ENCODE measurements at regions not wholly inside any gene's neighbourhood (a gene's known extent, or its start where the extent isn't known, plus 50 kb on each side); places are given as distances from the start of the nearest gene placed in this dataset.

DNA sequence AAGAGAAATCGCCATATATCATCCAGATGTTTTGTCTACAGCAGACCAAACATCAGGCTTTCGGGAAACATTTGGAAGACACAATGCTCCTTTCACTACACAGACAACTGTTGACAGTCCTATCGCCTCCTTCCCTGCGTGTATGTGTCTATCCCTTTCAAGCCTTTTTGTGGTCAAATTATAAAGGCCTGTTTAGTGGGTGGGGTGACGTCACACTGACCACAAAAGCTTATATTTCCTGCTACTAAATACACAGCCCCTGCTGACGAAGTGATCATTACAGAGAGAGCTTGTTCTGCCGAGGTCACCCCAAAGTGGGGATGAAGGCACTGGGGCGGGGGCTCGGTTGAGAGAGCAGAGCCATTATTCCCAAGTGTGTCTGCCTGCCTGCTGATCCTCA is 302.7 kb upstream of the TNP1 start:
- TF ChIP-seq, protein P1, sequence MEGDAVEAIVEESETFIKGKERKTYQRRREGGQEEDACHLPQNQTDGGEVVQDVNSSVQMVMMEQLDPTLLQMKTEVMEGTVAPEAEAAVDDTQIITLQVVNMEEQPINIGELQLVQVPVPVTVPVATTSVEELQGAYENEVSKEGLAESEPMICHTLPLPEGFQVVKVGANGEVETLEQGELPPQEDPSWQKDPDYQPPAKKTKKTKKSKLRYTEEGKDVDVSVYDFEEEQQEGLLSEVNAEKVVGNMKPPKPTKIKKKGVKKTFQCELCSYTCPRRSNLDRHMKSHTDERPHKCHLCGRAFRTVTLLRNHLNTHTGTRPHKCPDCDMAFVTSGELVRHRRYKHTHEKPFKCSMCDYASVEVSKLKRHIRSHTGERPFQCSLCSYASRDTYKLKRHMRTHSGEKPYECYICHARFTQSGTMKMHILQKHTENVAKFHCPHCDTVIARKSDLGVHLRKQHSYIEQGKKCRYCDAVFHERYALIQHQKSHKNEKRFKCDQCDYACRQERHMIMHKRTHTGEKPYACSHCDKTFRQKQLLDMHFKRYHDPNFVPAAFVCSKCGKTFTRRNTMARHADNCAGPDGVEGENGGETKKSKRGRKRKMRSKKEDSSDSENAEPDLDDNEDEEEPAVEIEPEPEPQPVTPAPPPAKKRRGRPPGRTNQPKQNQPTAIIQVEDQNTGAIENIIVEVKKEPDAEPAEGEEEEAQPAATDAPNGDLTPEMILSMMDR (IDR thresholded peaks at IDR 0.05; ENCODE audit: low read depth, low read length, poor library complexity, severe bottlenecking): no peak
- TF ChIP-seq EZH2phosphoT487 (IDR thresholded peaks at IDR 0.05; ENCODE audit: borderline replicate concordance, low read length): no peak

All from DOHH2 (cell line).